ENCODE measurements at regions not wholly inside any gene's neighbourhood (a gene's known extent, or its start where the extent isn't known, plus 50 kb on each side); places are given as distances from the start of the nearest gene placed in this dataset.
A peak's percentile ranks its signal among the peaks of the same experiment; 100 is the strongest.

- no peaks in the 10 kb centered on the region for H3K9me3 Mint-ChIP-seq (ENCODE audit: unreplicated experiment)
- H3K27me3 Mint-ChIP-seq (ENCODE audit: unreplicated experiment) = peaks cover 7% of the 10 kb centered on the region
- peaks cover 11% of the 10 kb centered on the region for H3K4me1 Mint-ChIP-seq (ENCODE audit: low read depth, unreplicated experiment)
- no peak for TF ChIP-seq CTCF (IDR thresholded peaks at IDR 0.05; ENCODE audit: partially characterized antibody, unreplicated experiment)
- H3K27ac Mint-ChIP-seq (ENCODE audit: unreplicated experiment) = peak overlapping the region; percentile 65
- H3K36me3 Mint-ChIP-seq (ENCODE audit: unreplicated experiment) = no peaks in the 10 kb centered on the region
- H3K4me3 Mint-ChIP-seq (ENCODE audit: unreplicated experiment) = no peak overlapping the region
- DNase-seq = no peak
These were observed 88.7 kb upstream of the DRD2 start for GRCh38 chr11:113563766-113564526.

- Mint-ChIP-seq H3K27ac (ENCODE audit: unreplicated experiment) (no peak overlapping the region), H3K4me1 (ENCODE audit: low read depth, unreplicated experiment) (peaks cover 11% of the 10 kb centered on the region), H3K4me3 (ENCODE audit: unreplicated experiment) (no peak overlapping the region), H3K9me3 (ENCODE audit: unreplicated experiment) (no peaks in the 10 kb centered on the region), H3K36me3 (ENCODE audit: unreplicated experiment) (no peaks in the 10 kb centered on the region), H3K27me3 (ENCODE audit: unreplicated experiment) (peaks cover 7% of the 10 kb centered on the region)
- DNase-seq = no peak
- no peak for TF ChIP-seq CTCF (IDR thresholded peaks at IDR 0.05; ENCODE audit: partially characterized antibody, unreplicated experiment)
These were observed 87.8 kb upstream of the DRD2 start for GRCh38 chr11:113562981-113563461.

DNA sequence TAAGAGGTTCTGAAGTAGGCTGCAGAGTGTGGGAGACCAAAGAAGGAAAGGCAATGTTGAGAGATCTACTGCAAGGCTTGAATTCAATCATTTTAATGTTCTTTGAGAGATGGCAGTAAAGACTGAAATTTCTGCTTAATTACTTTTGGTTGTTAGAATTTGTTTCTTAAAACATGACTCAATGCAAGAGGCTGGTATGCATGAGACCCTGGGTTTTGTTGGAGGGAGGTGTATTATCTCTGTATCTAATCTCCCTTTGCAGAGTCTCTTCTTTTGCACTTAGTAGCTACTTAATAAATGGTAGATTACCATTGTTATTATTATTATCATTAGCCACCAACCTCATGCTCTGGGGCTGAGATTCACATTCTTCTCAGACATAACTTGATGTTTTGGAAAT lies 87.4 kb upstream of the DRD2 start:
- Mint-ChIP-seq H3K4me3 (ENCODE audit: unreplicated experiment) (no peak overlapping the region), H3K27me3 (ENCODE audit: unreplicated experiment) (peaks cover 7% of the 10 kb centered on the region), H3K9me3 (ENCODE audit: unreplicated experiment) (no peaks in the 10 kb centered on the region), H3K36me3 (ENCODE audit: unreplicated experiment) (no peaks in the 10 kb centered on the region), H3K27ac (ENCODE audit: unreplicated experiment) (no peak overlapping the region), H3K4me1 (ENCODE audit: low read depth, unreplicated experiment) (peaks cover 12% of the 10 kb centered on the region)
- no peak for TF ChIP-seq CTCF (IDR thresholded peaks at IDR 0.05; ENCODE audit: partially characterized antibody, unreplicated experiment)
- no peak for DNase-seq

DNA sequence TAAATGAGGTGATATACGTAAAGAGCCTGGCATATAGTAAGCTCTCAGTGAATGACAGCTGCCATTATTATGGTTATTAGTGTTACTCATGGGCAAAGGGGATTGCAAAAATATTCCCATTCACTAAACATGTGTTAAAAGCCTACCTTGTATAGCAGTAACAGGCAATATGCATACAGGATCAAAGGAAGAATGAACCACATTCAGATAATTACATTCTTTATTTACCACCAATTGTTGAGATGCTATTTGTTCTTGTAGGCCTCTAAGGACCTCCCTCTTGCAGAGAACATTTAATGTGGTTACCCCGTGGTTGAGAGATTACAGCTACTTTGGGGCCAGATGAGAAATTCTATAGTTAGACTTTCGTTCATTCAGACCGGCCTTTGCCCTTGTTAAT lies 82.7 kb upstream of the DRD2 start:
- no peaks in the 10 kb centered on the region for H3K36me3 Mint-ChIP-seq (ENCODE audit: unreplicated experiment)
- peaks cover 4% of the 10 kb centered on the region for H3K9me3 Mint-ChIP-seq (ENCODE audit: unreplicated experiment)
- H3K27ac Mint-ChIP-seq (ENCODE audit: unreplicated experiment) = no peak overlapping the region
- no peak for DNase-seq
- H3K4me3 Mint-ChIP-seq (ENCODE audit: unreplicated experiment) = no peak overlapping the region
- peaks cover 7% of the 10 kb centered on the region for H3K27me3 Mint-ChIP-seq (ENCODE audit: unreplicated experiment)
- H3K4me1 Mint-ChIP-seq (ENCODE audit: low read depth, unreplicated experiment) = peaks cover 31% of the 10 kb centered on the region
- no peak for TF ChIP-seq CTCF (IDR thresholded peaks at IDR 0.05; ENCODE audit: partially characterized antibody, unreplicated experiment)

DNA sequence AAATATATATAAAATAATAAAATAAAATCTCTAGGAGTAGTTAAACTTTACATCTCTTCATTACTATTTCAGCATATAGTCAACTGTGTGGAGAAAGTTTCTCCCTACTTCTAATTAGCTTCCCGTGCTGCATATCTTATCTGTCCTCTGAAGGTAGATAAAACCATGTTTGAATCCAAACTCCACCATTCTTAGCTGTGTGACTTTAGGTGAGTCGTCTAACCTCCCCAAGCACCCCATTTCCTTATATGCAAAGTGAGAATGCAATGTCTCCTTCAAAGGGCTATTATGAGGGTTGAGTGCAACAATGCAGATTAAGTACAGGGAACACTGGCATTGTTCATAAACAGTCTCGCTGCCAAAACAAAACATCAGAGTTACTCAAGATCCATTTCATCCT lies 80.8 kb upstream of the DRD2 start:
- H3K4me3 Mint-ChIP-seq (ENCODE audit: unreplicated experiment) = no peak overlapping the region
- TF ChIP-seq CTCF (IDR thresholded peaks at IDR 0.05; ENCODE audit: partially characterized antibody, unreplicated experiment) = no peak
- DNase-seq = no peak

More for the DNA sequence above, 80.8 kb upstream of the DRD2 start:
- Mint-ChIP-seq H3K36me3 (ENCODE audit: unreplicated experiment) (no peaks in the 10 kb centered on the region), H3K9me3 (ENCODE audit: unreplicated experiment) (peaks cover 6% of the 10 kb centered on the region), H3K27me3 (ENCODE audit: unreplicated experiment) (peaks cover 7% of the 10 kb centered on the region), H3K4me1 (ENCODE audit: low read depth, unreplicated experiment) (peaks cover 34% of the 10 kb centered on the region), H3K27ac (ENCODE audit: unreplicated experiment) (peak overlapping the region; percentile 2)
